ENCODE measurements at regions not wholly inside any gene's neighbourhood (a gene's known extent, or its start where the extent isn't known, plus 50 kb on each side); places are given as distances from the start of the nearest gene placed in this dataset.

DNA sequence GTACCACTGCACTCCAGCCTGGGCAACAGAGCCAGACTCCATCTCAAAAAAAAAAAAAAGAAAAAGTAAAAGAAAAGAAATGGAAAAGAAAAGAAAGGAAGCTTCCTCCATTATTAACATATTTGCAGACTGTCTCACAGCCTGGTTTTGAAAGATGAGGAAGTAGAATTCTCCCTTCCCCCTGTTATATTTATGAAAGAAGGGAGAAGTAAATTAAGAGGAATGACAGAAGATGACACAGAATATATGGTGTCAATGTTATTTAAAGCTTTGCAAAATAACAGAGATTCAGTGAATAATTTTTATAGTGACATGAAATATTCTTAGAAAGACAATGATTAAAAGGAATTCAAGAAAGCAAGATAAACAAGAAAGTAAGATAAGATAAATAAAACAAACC, 83.7 kb upstream of the PRSS16 start:
- TF ChIP-seq CTCF (IDR thresholded peaks at IDR 0.05; ENCODE audit: poor library complexity, severe bottlenecking), result no peak
- TF ChIP-seq RAD21 (conservative IDR thresholded peaks at IDR 0.05), result no peak
- TF ChIP-seq POLR2AphosphoS5 (IDR thresholded peaks at IDR 0.05), result no peak
- no peak for TF ChIP-seq TAF1 (IDR thresholded peaks at IDR 0.05; ENCODE audit: low read depth)
- no peak for TF ChIP-seq EP300 (conservative IDR thresholded peaks at IDR 0.05; ENCODE audit: poor library complexity, severe bottlenecking)
